ENCODE measurements at regions not wholly inside any gene's neighbourhood (a gene's known extent, or its start where the extent isn't known, plus 50 kb on each side); places are given as distances from the start of the nearest gene placed in this dataset.

DNA sequence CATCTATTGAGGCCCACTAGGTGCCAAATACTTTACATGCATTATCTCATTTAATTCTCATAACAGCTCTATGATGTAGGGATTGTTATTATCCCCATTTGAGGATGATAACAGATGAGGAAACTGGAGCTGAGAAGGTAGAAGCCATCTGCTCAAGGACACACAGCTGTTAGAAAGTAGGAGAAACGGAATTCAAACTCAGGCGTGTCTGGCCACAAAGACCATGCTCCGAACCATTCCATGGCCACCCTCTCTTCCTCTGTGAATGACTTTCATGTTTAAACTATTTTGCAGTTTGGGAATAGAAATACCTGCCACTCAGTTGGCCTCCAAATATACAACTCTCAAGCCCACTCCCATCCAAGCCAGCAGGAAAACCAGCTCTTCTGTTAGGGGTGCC lies 87.6 kb upstream of the ANKRD55 start:
- Histone ChIP-seq H3K9me3 (ENCODE audit: control insufficient read depth, low read depth, low read length) (no peaks in the 10 kb centered on the region), H3K27me3 (ENCODE audit: control insufficient read depth, extremely low read depth, insufficient read depth, low read length) (no peaks in the 10 kb centered on the region), H3K9me1 (ENCODE audit: control insufficient read depth, extremely low read depth, insufficient read depth, low read length) (no peaks in the 10 kb centered on the region), H3K9ac (ENCODE audit: control insufficient read depth, extremely low read depth, insufficient read depth, low read length) (no peak overlapping the region), H3K4me3 (ENCODE audit: control insufficient read depth in 2 of 3, extremely low read depth in 1 of 3, insufficient read depth in 2 of 3, low read depth in 1 of 3, low read length in 3 of 3) (no peak overlapping the region), H3K36me3 (ENCODE audit: control insufficient read depth in 2 of 2, extremely low read depth in 1 of 2, insufficient read depth in 2 of 2, low read length in 2 of 2) (no peaks in the 10 kb centered on the region), H2AFZ (ENCODE audit: control insufficient read depth, low read length) (no peak overlapping the region), H3K4me2 (ENCODE audit: control insufficient read depth, extremely low read depth, insufficient read depth, low read depth, low read length) (no peak overlapping the region), H3K27ac (ENCODE audit: control insufficient read depth, insufficient read depth, low read length) (no peak overlapping the region), H3K79me2 (ENCODE audit: control insufficient read depth, insufficient read depth, low read length) (no peaks in the 10 kb centered on the region), H4K20me1 (ENCODE audit: control insufficient read depth, extremely low read depth, insufficient read depth, low read length) (no peaks in the 10 kb centered on the region), H3K4me1 (ENCODE audit: control insufficient read depth, extremely low read depth, insufficient read depth, low read length) (peaks cover 4% of the 10 kb centered on the region)
- FAIRE-seq = no peak
- TF ChIP-seq EZH2 (IDR thresholded peaks at IDR 0.05; ENCODE audit: low read length) (no peak), CTCF (optimal IDR thresholded peaks at IDR 0.05 in 1 of 3, IDR thresholded peaks at IDR 0.05 in 1 of 3, conservative IDR thresholded peaks at IDR 0.05 in 1 of 3; ENCODE audit: extremely low read depth in 1 of 3, insufficient read depth in 2 of 3, low read length in 3 of 3) (no peak)
- DNase-seq (ENCODE audit: low read depth, low spot score) = no peak
- dilution Hi-C loops (cut with MboI; ENCODE audit: extremely low pct_ligation_motif_present, low sequenced_read_pairs) = no loop called here

DNA sequence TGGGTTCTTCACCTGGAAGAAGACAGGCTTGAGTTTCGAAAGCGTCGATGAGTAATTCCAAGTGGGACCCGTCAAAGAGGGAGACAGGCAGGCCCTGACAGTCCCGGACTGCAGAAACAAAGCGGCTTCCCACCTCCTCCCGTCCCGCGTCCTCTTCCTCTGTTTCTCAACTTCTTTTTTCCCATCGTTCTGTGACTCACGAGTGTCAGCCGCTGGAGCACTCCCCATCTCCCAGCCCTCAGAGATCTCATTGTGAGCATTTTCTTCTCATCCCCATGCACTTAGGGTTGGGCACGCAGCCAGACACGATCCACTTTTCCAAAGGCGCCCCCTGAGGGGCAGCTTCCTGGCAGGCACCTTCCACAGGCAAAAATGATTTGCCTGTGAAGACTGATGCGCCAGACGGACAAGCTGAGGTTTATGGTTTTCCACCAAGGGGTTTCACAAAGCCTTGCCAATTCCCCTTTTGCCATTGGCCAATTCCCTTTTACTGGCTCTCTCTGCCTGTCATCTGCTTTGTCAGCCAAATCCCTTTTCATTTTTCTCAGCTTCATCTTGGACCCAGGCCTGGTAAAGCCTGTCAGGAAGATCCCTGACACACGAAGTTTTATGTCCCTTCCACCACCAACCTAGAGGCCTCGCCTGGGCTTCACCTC lies 86.5 kb upstream of the ANKRD55 start:
- Histone ChIP-seq H4K20me1 (ENCODE audit: control insufficient read depth, extremely low read depth, insufficient read depth, low read length) (no peaks in the 10 kb centered on the region), H3K79me2 (ENCODE audit: control insufficient read depth, insufficient read depth, low read length) (no peaks in the 10 kb centered on the region), H2AFZ (ENCODE audit: control insufficient read depth, low read length) (peak overlapping the region; percentile 47), H3K9me3 (ENCODE audit: control insufficient read depth, low read depth, low read length) (no peaks in the 10 kb centered on the region), H3K27me3 (ENCODE audit: control insufficient read depth, extremely low read depth, insufficient read depth, low read length) (no peaks in the 10 kb centered on the region), H3K4me1 (ENCODE audit: control insufficient read depth, extremely low read depth, insufficient read depth, low read length) (peaks cover 4% of the 10 kb centered on the region), H3K36me3 (ENCODE audit: control insufficient read depth in 2 of 2, extremely low read depth in 1 of 2, insufficient read depth in 2 of 2, low read length in 2 of 2) (no peaks in the 10 kb centered on the region), H3K4me3 (ENCODE audit: control insufficient read depth in 2 of 3, extremely low read depth in 1 of 3, insufficient read depth in 2 of 3, low read depth in 1 of 3, low read length in 3 of 3) (no peak overlapping the region), H3K9me1 (ENCODE audit: control insufficient read depth, extremely low read depth, insufficient read depth, low read length) (no peaks in the 10 kb centered on the region), H3K4me2 (ENCODE audit: control insufficient read depth, extremely low read depth, insufficient read depth, low read depth, low read length) (peak overlapping the region; percentile 47), H3K27ac (ENCODE audit: control insufficient read depth, insufficient read depth, low read length) (peak overlapping the region; percentile 49), H3K9ac (ENCODE audit: control insufficient read depth, extremely low read depth, insufficient read depth, low read length) (peak overlapping the region; percentile 29)
- dilution Hi-C loops (cut with MboI; ENCODE audit: extremely low pct_ligation_motif_present, low sequenced_read_pairs) = no loop called here
- no peak for DNase-seq (ENCODE audit: low read depth, low spot score)
- TF ChIP-seq EZH2 (IDR thresholded peaks at IDR 0.05; ENCODE audit: low read length) = no peak
- no peak for TF ChIP-seq CTCF (optimal IDR thresholded peaks at IDR 0.05 in 1 of 3, IDR thresholded peaks at IDR 0.05 in 1 of 3, conservative IDR thresholded peaks at IDR 0.05 in 1 of 3; ENCODE audit: extremely low read depth in 1 of 3, insufficient read depth in 2 of 3, low read length in 3 of 3)
- peak; percentile 51 for FAIRE-seq
